Activated CD8-positive, alpha-beta memory T cell treated with anti-CD3 and anti-CD28 coated beads, Interleukin-2, amount 10 ng/mL, durations not matched to agents 7 days and 5 days (primary cell): ENCODE measurements at regions not wholly inside any gene's neighbourhood (a gene's known extent, or its start where the extent isn't known, plus 50 kb on each side); places are given as distances from the start of the nearest gene placed in this dataset.

Source experiments
- ATAC-seq: fragments of 150-1000 bp; cut with Tn5 transposase; one replicate; pipeline ENCODE4 v1.10.0; 2021; ENCODE audit warnings: moderate library complexity
- CTCF ChIA-PET: fragments of 350-600 bp; sonication (Branson Sonifier 250); formaldehyde crosslinking; loops from one replicate; lab custom pipeline; 2021; ENCODE audit warnings: antibody characterized with exemption; lab: Charles Lee
- DNase-seq: peaks from one replicate; pipeline ENCODE4 v3.0.0-alpha.2; 2020
- H3K27ac Mint-ChIP-seq: one replicate; pipeline ENCODE4 v1.8.0; 2021; ENCODE audit warnings: mild to moderate bottlenecking, mixed read lengths
- H3K27me3 Mint-ChIP-seq: one replicate; pipeline ENCODE4 v1.8.0; 2021; ENCODE audit warnings: mixed read lengths
- H3K36me3 Mint-ChIP-seq: one replicate; pipeline ENCODE4 v1.8.0; 2021; ENCODE audit warnings: mild to moderate bottlenecking, mixed read lengths
- H3K4me1 Mint-ChIP-seq: one replicate; pipeline ENCODE4 v1.8.0; 2021; ENCODE audit warnings: mixed read lengths
- H3K4me3 Mint-ChIP-seq: one replicate; pipeline ENCODE4 v1.8.0; 2021; ENCODE audit warnings: mild to moderate bottlenecking, moderate library complexity, mixed read lengths
- H3K9me3 Mint-ChIP-seq: one replicate; pipeline ENCODE4 v1.8.0; 2022; ENCODE audit warnings: low read depth, mixed read lengths

- Mint-ChIP-seq H3K36me3 (no peaks in the 10 kb centered on the region), H3K4me3 (no peak overlapping the region), H3K27ac (no peak overlapping the region), H3K27me3 (no peaks in the 10 kb centered on the region), H3K4me1 (no peaks in the 10 kb centered on the region), H3K9me3 (peaks cover 2% of the 10 kb centered on the region)
- CTCF ChIA-PET, result no interaction called here
- ATAC-seq (no peak), DNase-seq (no peak)
These were observed 270.2 kb upstream of the SYT4 start for GRCh38 chr18:43547456-43547855.

GRCh38 chr18:43559507-43559906, 282.2 kb upstream of the SYT4 start:
- Mint-ChIP-seq H3K4me1 (no peaks in the 10 kb centered on the region), H3K27me3 (no peaks in the 10 kb centered on the region), H3K4me3 (no peak overlapping the region), H3K27ac (no peak overlapping the region), H3K36me3 (no peaks in the 10 kb centered on the region), H3K9me3 (peaks cover 4% of the 10 kb centered on the region)
- CTCF ChIA-PET, result no interaction called here
- no peak for DNase-seq
- ATAC-seq, result no peak

GRCh38 chr18:43563780-43564179, 286.5 kb upstream of the SYT4 start:
- no peaks in the 10 kb centered on the region for H3K9me3 Mint-ChIP-seq
- H3K4me3 Mint-ChIP-seq, result no peak overlapping the region
- H3K27me3 Mint-ChIP-seq, result peaks cover 2% of the 10 kb centered on the region
- no peak overlapping the region for H3K27ac Mint-ChIP-seq
- DNase-seq, result no peak
- no peak for ATAC-seq
- no peaks in the 10 kb centered on the region for H3K4me1 Mint-ChIP-seq
- CTCF ChIA-PET, result no interaction called here
- no peaks in the 10 kb centered on the region for H3K36me3 Mint-ChIP-seq

- CTCF ChIA-PET, result interaction anchor here (1.3 to 3.3 kb wide), 3 partner anchors 15 to 19 kb away, joined by 6 to 20 read pairs (median 9); no protein-coding TSS in a partner anchor
- no peaks in the 10 kb centered on the region for H3K36me3 Mint-ChIP-seq
- no peaks in the 10 kb centered on the region for H3K9me3 Mint-ChIP-seq
- H3K4me1 Mint-ChIP-seq, result no peaks in the 10 kb centered on the region
- ATAC-seq (no peak), DNase-seq (no peak)
- H3K27ac Mint-ChIP-seq, result no peak overlapping the region
- peaks cover 3% of the 10 kb centered on the region for H3K27me3 Mint-ChIP-seq
- no peak overlapping the region for H3K4me3 Mint-ChIP-seq
These were observed 293.3 kb upstream of the SYT4 start for GRCh38 chr18:43570593-43570992.

GRCh38 chr18:43571078-43571689, 293.9 kb upstream of the SYT4 start:
- no peaks in the 10 kb centered on the region for H3K4me1 Mint-ChIP-seq
- no peaks in the 10 kb centered on the region for H3K9me3 Mint-ChIP-seq
- H3K27ac Mint-ChIP-seq, result no peak overlapping the region
- H3K36me3 Mint-ChIP-seq, result no peaks in the 10 kb centered on the region
- CTCF ChIA-PET, result interaction anchor here (0.8 to 3.3 kb wide), 6 partner anchors 9 to 65 kb away, joined by 4 to 20 read pairs (median 8); no protein-coding TSS in a partner anchor
- DNase-seq (no peak), ATAC-seq (no peak)
- H3K27me3 Mint-ChIP-seq, result peaks cover 3% of the 10 kb centered on the region
- H3K4me3 Mint-ChIP-seq, result no peak overlapping the region

GRCh38 chr18:43572163-43572562, 294.9 kb upstream of the SYT4 start:
- CTCF ChIA-PET, result interaction anchor here (1.8 to 3.3 kb wide), 3 partner anchors 10 to 20 kb away, joined by 6 to 20 read pairs (median 9); no protein-coding TSS in a partner anchor
- Mint-ChIP-seq H3K27ac (no peak overlapping the region), H3K9me3 (no peaks in the 10 kb centered on the region), H3K4me3 (no peak overlapping the region), H3K27me3 (peaks cover 3% of the 10 kb centered on the region), H3K4me1 (no peaks in the 10 kb centered on the region), H3K36me3 (no peaks in the 10 kb centered on the region)
- ATAC-seq (no peak), DNase-seq (no peak)

GRCh38 chr18:43574974-43575373, 297.7 kb upstream of the SYT4 start:
- no peak overlapping the region for H3K27ac Mint-ChIP-seq
- no peaks in the 10 kb centered on the region for H3K27me3 Mint-ChIP-seq
- no peak for DNase-seq
- no peaks in the 10 kb centered on the region for H3K9me3 Mint-ChIP-seq
- no peaks in the 10 kb centered on the region for H3K4me1 Mint-ChIP-seq
- no peak for ATAC-seq
- CTCF ChIA-PET, result interaction anchor here (1.0 kb wide), 1 partner anchor 12 kb away, joined by 3 read pairs; no protein-coding TSS in a partner anchor
- no peak overlapping the region for H3K4me3 Mint-ChIP-seq
- H3K36me3 Mint-ChIP-seq, result no peaks in the 10 kb centered on the region

GRCh38 chr18:43578211-43578610, 300.9 kb upstream of the SYT4 start:
- CTCF ChIA-PET, result no interaction called here
- Mint-ChIP-seq H3K36me3 (no peaks in the 10 kb centered on the region), H3K9me3 (no peaks in the 10 kb centered on the region), H3K4me1 (no peaks in the 10 kb centered on the region), H3K4me3 (no peak overlapping the region), H3K27me3 (no peaks in the 10 kb centered on the region), H3K27ac (no peak overlapping the region)
- ATAC-seq, result no peak
- DNase-seq, result no peak

- no peak for DNase-seq
- ATAC-seq, result no peak
- Mint-ChIP-seq H3K4me1 (no peaks in the 10 kb centered on the region), H3K27me3 (no peaks in the 10 kb centered on the region), H3K9me3 (no peaks in the 10 kb centered on the region), H3K4me3 (no peak overlapping the region), H3K27ac (no peak overlapping the region), H3K36me3 (no peaks in the 10 kb centered on the region)
- CTCF ChIA-PET, result no interaction called here
These were observed 301.4 kb upstream of the SYT4 start for GRCh38 chr18:43578706-43579105.

GRCh38 chr18:43581936-43582519, 304.7 kb upstream of the SYT4 start:
- Mint-ChIP-seq H3K9me3 (no peaks in the 10 kb centered on the region), H3K36me3 (no peaks in the 10 kb centered on the region), H3K4me3 (no peak overlapping the region), H3K27me3 (no peaks in the 10 kb centered on the region), H3K4me1 (no peaks in the 10 kb centered on the region), H3K27ac (no peak overlapping the region)
- DNase-seq (no peak), ATAC-seq (no peak)
- CTCF ChIA-PET, result no interaction called here

GRCh38 chr18:43587538-43588153, 310.4 kb upstream of the SYT4 start:
- Mint-ChIP-seq H3K27ac (no peak overlapping the region), H3K4me3 (no peak overlapping the region), H3K27me3 (no peaks in the 10 kb centered on the region), H3K4me1 (no peaks in the 10 kb centered on the region), H3K36me3 (no peaks in the 10 kb centered on the region), H3K9me3 (no peaks in the 10 kb centered on the region)
- DNase-seq (no peak), ATAC-seq (no peak)
- CTCF ChIA-PET, result interaction anchor here (0.8 to 2.4 kb wide), 8 partner anchors 10 to 1473 kb away, joined by 3 to 20 read pairs (median 4); no protein-coding TSS in a partner anchor

GRCh38 chr18:43588838-43589237, 311.5 kb upstream of the SYT4 start:
- Mint-ChIP-seq H3K36me3 (no peaks in the 10 kb centered on the region), H3K27ac (no peak overlapping the region), H3K27me3 (no peaks in the 10 kb centered on the region), H3K9me3 (no peaks in the 10 kb centered on the region), H3K4me1 (no peaks in the 10 kb centered on the region), H3K4me3 (no peak overlapping the region)
- CTCF ChIA-PET, result interaction anchor here (1.5 kb wide), 1 partner anchor 18 kb away, joined by 9 read pairs; no protein-coding TSS in a partner anchor
- ATAC-seq, result no peak
- no peak for DNase-seq

GRCh38 chr18:43589611-43590151, 312.4 kb upstream of the SYT4 start:
- Mint-ChIP-seq H3K27ac (no peak overlapping the region), H3K9me3 (no peaks in the 10 kb centered on the region), H3K36me3 (no peaks in the 10 kb centered on the region), H3K27me3 (no peaks in the 10 kb centered on the region), H3K4me3 (no peak overlapping the region), H3K4me1 (no peaks in the 10 kb centered on the region)
- ATAC-seq, result no peak
- CTCF ChIA-PET, result interaction anchor here (1.5 kb wide), 1 partner anchor 19 kb away, joined by 9 read pairs; no protein-coding TSS in a partner anchor
- no peak for DNase-seq
